Stimulated activated naive B cell treated with anti-CD40 and anti-IgM and Interleukin-4, amounts not matched to agents 10 μg/mL and 1 μg/mL and 100 μg/mL, for 72 hours (primary cell): ENCODE measurements at regions not wholly inside any gene's neighbourhood (a gene's known extent, or its start where the extent isn't known, plus 50 kb on each side); places are given as distances from the start of the nearest gene placed in this dataset.
A peak's percentile ranks its signal among the peaks of the same experiment; 100 is the strongest.
"Not testable (repeated sequence)": the region's sequence is repeated elsewhere in the genome, so short reads cannot be mapped to it uniquely, and the experiment has no call there.

Experiments
- ATAC-seq, 2 donors: fragments of 150-1000 bp; cut with Tn5 transposase; replicated peaks; 2 replicates each; pipeline ENCODE4 v1.10.0; 2021; ENCODE audit warnings: moderate library complexity in 1 of 2
- DNase-seq: peaks from one replicate; pipeline ENCODE4 v3.0.0; 2021
- H3K27ac Mint-ChIP-seq: one replicate; pipeline ENCODE4 v1.8.0; 2022; ENCODE audit warnings: mild to moderate bottlenecking, mixed read lengths
- H3K27me3 Mint-ChIP-seq, 2 donors: one replicate each; pipeline ENCODE4 v1.8.0; 2022; ENCODE audit warnings: mixed read lengths in 2 of 2
- H3K36me3 Mint-ChIP-seq, 2 donors: one replicate each; pipeline ENCODE4 v1.8.0; 2022; ENCODE audit warnings: mixed read lengths in 2 of 2, mild to moderate bottlenecking in 1 of 2
- H3K4me1 Mint-ChIP-seq, 2 donors: one replicate each; pipeline ENCODE4 v1.8.0; 2022; ENCODE audit warnings: mixed read lengths in 2 of 2, mild to moderate bottlenecking in 1 of 2
- H3K4me3 Mint-ChIP-seq, 2 donors: one replicate each; pipeline ENCODE4 v1.8.0; 2022; ENCODE audit warnings: mild to moderate bottlenecking in 2 of 2, mixed read lengths in 2 of 2, moderate library complexity in 1 of 2
- H3K9me3 Mint-ChIP-seq, 2 donors: one replicate each; pipeline ENCODE4 v1.8.0; 2022; ENCODE audit warnings: mixed read lengths in 2 of 2, mild to moderate bottlenecking in 1 of 2

DNA sequence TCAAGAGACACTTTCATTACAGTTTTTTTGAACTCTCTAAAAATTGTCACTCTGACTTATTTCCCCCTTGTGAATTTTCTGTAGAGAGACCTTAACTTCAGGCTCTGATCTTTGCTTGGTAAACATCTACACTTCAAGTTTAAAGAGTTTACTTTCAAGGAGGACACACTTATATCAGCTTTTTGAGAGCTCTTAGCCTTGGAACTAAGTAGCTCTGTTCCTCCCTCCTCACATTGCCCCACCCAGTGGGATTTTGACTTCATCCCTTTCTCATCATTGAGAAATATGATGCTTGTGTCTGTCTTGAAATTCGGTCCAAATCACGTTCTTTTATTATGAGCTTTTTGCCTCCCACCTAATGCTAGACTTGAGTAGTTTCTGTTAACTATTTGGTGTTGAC lies 433.4 kb upstream of the MEIS1 start:
- no peaks in the 10 kb centered on the region for H3K4me1 Mint-ChIP-seq
- no peak overlapping the region for H3K4me3 Mint-ChIP-seq
- no peak for DNase-seq
- peaks cover 0 to 18% of the 10 kb centered on the region in 2 donors for H3K27me3 Mint-ChIP-seq
- no peaks in the 10 kb centered on the region for H3K36me3 Mint-ChIP-seq
- H3K27ac Mint-ChIP-seq, result no peak overlapping the region
- H3K9me3 Mint-ChIP-seq, result no peaks in the 10 kb centered on the region
- no peak for ATAC-seq

DNA sequence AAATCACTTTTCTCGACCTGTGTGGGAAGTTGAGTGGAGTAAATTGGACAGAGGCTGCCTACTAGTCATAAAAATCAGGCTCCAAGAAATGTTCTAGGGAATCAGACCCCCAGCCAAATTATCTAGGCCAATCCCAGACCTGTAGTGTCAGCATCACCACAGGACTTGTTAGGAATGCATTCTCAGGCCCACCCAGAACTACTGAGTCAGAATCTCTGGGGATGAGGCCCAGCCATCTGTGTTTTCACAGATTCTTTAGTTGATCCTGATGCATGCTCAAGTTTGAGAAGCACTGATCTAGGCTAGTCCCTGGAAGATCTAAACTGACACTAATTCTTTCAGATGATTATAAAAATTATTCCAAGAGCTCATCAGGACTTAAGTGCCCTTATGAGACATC lies 434.0 kb upstream of the MEIS1 start:
- H3K27ac Mint-ChIP-seq, result no peak overlapping the region
- no peak for ATAC-seq
- H3K9me3 Mint-ChIP-seq, result no peaks in the 10 kb centered on the region
- H3K27me3 Mint-ChIP-seq, result peaks cover 0 to 18% of the 10 kb centered on the region in 2 donors
- no peaks in the 10 kb centered on the region for H3K36me3 Mint-ChIP-seq
- no peak for DNase-seq
- H3K4me3 Mint-ChIP-seq, result no peak overlapping the region
- no peaks in the 10 kb centered on the region for H3K4me1 Mint-ChIP-seq

DNA sequence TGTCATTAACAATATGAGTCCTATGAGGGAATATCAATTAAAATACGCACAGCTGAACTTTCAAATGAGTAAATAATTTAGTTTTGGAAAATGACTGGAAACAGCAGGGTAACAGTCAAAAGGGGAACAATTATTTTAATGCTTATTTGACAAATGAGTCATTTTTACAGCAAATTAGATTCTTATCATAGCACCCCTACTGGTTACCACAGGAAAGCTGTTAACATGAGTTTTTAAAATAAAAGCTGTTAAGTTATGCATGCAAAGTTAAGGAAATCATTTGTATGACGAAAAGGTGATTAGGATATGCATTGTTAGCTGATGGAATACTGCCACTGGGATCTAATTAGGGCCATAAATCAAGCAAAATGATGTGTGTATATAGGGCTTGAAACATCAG lies 435.1 kb upstream of the MEIS1 start:
- Mint-ChIP-seq H3K36me3 (no peaks in the 10 kb centered on the region), H3K4me3 (no peak overlapping the region), H3K27me3 (peaks cover 0 to 16% of the 10 kb centered on the region in 2 donors), H3K27ac (no peak overlapping the region), H3K4me1 (no peaks in the 10 kb centered on the region), H3K9me3 (no peaks in the 10 kb centered on the region)
- ATAC-seq (no peak), DNase-seq (no peak)

DNA sequence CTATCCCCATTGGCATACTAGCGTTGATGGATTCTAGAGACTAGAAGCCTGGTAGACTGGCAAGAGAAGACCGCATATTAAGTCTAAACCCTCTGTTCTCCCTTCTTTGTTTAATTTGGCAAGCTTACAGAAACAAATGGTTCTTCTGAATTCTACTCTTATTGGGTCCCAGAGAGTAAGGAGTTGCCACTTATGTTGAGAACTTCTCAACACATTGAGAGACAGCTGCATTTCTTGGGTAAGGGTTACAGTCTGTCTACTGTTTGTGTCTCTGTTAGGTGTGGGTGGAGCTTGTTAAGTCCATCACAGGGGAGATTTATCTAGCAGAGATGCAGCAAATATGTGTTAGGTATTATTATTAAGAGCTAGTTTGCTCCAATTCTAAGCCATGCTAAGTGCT lies 435.8 kb upstream of the MEIS1 start:
- Mint-ChIP-seq H3K4me1 (no peaks in the 10 kb centered on the region), H3K27ac (no peak overlapping the region), H3K36me3 (no peaks in the 10 kb centered on the region), H3K9me3 (no peaks in the 10 kb centered on the region), H3K27me3 (peaks cover 0 to 9% of the 10 kb centered on the region in 2 donors), H3K4me3 (no peak overlapping the region)
- ATAC-seq, result no peak
- DNase-seq, result no peak

DNA sequence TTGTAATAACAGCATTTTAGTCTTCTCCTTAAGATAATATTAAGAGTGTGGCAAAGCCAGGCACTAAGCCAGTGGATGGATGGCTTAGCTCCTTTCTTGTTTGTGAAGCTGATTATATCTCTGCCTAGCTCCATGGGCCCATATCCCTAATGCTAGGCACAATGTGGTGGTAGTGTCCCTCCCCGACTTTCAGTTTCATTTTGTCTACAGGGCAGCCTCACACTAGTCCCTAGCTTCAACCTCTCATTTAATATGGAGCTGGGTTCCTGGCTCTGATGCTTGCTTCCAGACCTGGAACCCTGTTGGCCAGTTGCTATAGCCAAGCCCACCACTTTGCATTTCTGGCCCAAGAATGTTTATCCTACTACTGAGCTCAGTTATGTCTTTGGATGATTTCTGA lies 437.0 kb upstream of the MEIS1 start:
- no peaks in the 10 kb centered on the region for H3K27me3 Mint-ChIP-seq
- no peak overlapping the region for H3K27ac Mint-ChIP-seq
- no peaks in the 10 kb centered on the region for H3K9me3 Mint-ChIP-seq
- no peak for ATAC-seq
- no peak for DNase-seq
- no peak overlapping the region for H3K4me3 Mint-ChIP-seq
- no peaks in the 10 kb centered on the region for H3K4me1 Mint-ChIP-seq
- no peaks in the 10 kb centered on the region for H3K36me3 Mint-ChIP-seq

DNA sequence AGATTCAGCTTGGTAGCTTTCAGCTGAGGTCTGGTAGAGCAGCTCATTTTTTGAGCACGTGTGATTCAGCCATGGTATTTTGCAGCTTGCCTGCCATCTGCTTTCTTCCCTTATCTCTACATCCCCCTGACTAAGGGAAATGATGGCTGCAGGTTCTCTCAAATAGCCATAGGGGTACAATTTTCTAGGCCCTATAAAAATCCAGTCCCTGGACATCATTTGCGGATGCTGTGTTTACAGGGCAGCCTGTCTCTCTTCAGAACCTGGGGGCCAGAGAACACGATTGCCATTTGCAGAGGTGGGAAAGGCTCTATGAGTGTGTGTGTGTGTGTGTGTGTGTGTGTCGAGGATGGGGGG lies 442.7 kb upstream of the MEIS1 start:
- Mint-ChIP-seq H3K4me3 (no peak overlapping the region), H3K4me1 (no peaks in the 10 kb centered on the region), H3K27ac (no peak overlapping the region), H3K27me3 (no peaks in the 10 kb centered on the region), H3K9me3 (peaks cover 9 to 16% of the 10 kb centered on the region in 2 donors), H3K36me3 (no peaks in the 10 kb centered on the region)
- no peak for DNase-seq
- ATAC-seq, result no peak

DNA sequence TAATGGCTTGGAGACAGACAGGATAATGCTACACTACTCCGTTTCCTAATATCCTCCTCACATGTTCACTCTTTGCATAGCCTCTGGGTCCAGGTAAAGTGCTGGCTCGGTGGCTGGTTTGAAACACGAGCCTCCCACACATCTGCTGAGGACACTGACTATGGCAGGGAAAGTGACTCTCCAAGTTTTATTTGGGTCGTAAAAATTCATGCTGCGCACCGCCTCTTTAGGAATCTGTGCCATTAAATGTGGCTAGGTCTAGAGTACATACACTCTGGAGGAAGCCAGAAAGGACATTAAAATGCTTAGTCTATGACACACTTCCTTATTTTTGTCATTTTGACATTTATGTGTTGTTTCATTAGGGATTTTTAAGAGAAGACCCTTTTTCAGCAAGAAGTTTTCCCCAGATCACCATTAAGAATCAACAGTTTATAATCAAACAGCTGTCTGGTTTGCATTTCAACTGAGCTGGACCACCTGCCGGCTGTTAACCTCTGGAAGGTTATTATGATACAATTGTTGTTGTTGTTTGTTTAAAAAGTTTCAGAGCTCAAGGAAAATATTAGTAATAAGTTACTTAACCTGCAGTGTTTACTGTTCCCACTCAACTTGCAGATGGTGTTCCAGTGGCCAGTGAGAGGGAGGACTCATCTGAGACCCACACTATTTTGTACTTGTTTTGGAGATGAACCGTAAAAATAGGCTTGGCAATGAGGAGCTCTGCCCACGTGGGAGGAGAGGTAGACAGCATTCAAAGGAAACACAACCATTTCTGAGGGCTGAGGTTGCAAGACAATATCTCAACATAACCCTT lies 443.3 kb upstream of the MEIS1 start:
- DNase-seq (no peak), ATAC-seq (no peak)
- peaks cover 9 to 16% of the 10 kb centered on the region in 2 donors for H3K9me3 Mint-ChIP-seq
- H3K4me3 Mint-ChIP-seq, result no peak overlapping the region
- no peaks in the 10 kb centered on the region for H3K4me1 Mint-ChIP-seq
- no peaks in the 10 kb centered on the region for H3K36me3 Mint-ChIP-seq
- H3K27ac Mint-ChIP-seq, result no peak overlapping the region
- no peaks in the 10 kb centered on the region for H3K27me3 Mint-ChIP-seq

DNA sequence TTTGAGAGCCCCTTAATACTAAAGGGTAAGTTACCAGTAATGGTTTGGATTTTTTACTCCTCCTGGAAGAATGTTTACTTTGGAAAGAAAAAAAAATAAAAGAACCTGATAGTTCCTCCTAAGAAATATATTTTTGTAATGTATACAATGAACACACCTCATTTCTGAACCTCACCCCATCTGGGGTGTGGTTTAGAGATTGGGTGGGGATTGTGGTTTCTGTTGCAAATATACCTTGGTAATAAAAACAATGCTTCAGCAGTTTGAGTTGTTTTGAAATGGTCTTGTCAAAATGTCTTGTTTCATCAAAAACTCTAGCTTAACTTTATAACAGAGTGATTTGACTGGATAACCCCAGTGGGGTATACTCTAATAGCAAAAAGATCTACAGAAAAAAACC lies 448.9 kb upstream of the MEIS1 start:
- Mint-ChIP-seq H3K9me3 (peaks cover 12 to 16% of the 10 kb centered on the region in 2 donors), H3K27me3 (peaks cover 0 to 6% of the 10 kb centered on the region in 2 donors), H3K36me3 (no peaks in the 10 kb centered on the region), H3K4me3 (no peak overlapping the region), H3K27ac (no peak overlapping the region), H3K4me1 (no peaks in the 10 kb centered on the region)
- DNase-seq, result no peak
- ATAC-seq, result no peak

DNA sequence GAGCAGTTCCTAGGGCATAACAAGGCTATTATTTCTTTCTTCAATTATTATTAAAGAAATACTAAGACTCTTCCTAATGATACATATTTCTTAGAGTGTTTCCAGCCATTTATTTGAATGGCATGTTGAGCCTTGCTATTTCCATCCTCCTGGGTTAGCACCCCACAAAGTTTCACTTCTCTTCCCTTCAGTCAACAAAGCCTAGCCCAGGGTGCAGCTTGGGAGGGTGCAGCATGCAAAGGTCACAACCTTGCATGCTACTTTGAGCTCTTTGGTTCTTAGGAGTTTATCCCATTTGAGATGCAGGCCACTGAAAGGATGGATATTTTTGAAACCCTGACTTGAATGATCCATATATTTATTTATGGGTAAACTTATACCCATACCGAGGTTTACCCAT lies 454.4 kb upstream of the MEIS1 start:
- peaks cover 3 to 5% of the 10 kb centered on the region in 2 donors for H3K9me3 Mint-ChIP-seq

DNA sequence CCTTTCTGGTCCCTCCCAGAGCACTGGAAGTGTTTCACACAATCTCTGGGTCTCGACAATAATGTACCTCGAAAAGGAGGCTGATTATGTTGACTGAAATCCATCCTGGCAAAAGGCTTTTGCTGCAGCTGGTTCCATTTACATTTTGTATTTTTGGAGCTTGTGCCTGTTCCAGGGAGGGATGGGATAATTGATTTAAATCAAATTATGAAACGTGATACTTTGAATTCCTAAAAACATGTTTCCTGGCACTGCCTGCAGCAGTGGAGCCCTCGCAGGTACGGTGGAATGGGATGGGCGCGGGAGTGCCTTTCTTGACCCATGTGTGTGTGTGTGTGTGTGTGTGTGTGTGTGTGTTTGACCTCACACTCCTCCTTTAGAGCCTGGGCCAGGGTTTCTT lies 455.5 kb upstream of the MEIS1 start:
- Mint-ChIP-seq H3K27me3 (peaks cover 0 to 5% of the 10 kb centered on the region in 2 donors), H3K27ac (no peak overlapping the region), H3K4me3 (no peak overlapping the region), H3K4me1 (peaks cover 0 to 2% of the 10 kb centered on the region in 2 donors), H3K9me3 (peaks cover 3 to 5% of the 10 kb centered on the region in 2 donors), H3K36me3 (no peaks in the 10 kb centered on the region)
- DNase-seq (no peak), ATAC-seq (no peak)

More for the DNA sequence above, 454.4 kb upstream of the MEIS1 start:
- ATAC-seq (peak; percentile 59 to 72), DNase-seq (no peak)
- no peak overlapping the region for H3K4me3 Mint-ChIP-seq
- H3K36me3 Mint-ChIP-seq, result no peaks in the 10 kb centered on the region
- H3K27me3 Mint-ChIP-seq, result peaks cover 0 to 6% of the 10 kb centered on the region in 2 donors
- peaks cover 0 to 2% of the 10 kb centered on the region in 2 donors for H3K4me1 Mint-ChIP-seq
- no peak overlapping the region for H3K27ac Mint-ChIP-seq

DNA sequence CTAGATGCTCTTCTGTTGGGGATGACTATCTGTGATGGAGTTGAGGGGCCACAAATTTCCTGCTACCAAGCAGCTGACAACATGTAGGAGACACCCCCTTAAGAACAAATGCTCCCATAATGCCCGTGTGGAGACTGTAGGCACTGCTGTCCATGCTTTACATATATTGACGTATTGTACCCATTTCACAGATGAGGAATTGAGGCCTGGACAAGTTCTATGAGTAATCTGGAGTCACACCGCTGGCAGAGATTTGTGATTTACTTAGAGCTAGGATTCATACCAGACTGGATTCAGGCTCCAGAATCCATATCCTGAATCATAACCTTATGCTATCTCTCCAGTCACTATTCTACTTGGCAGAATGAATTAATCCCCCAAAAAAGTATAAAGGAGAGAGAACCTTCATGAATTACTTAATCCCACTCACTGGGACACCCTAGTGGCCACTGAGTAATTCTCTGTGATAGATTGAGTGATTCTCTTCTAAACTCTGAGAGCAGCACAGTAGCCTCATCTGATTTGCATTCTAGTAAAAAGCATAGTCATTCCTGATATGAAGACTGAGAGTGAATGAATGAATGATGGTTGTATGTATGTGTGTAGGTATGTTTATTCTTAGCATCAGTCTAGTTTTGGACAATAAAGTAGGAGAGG lies 460.7 kb upstream of the MEIS1 start:
- no peaks in the 10 kb centered on the region for H3K4me1 Mint-ChIP-seq
- no peaks in the 10 kb centered on the region for H3K36me3 Mint-ChIP-seq
- no peak overlapping the region for H3K27ac Mint-ChIP-seq
- DNase-seq (no peak), ATAC-seq (no peak)
- H3K27me3 Mint-ChIP-seq, result no peaks in the 10 kb centered on the region
- peaks cover 2 to 3% of the 10 kb centered on the region in 2 donors for H3K9me3 Mint-ChIP-seq
- H3K4me3 Mint-ChIP-seq, result no peak overlapping the region

DNA sequence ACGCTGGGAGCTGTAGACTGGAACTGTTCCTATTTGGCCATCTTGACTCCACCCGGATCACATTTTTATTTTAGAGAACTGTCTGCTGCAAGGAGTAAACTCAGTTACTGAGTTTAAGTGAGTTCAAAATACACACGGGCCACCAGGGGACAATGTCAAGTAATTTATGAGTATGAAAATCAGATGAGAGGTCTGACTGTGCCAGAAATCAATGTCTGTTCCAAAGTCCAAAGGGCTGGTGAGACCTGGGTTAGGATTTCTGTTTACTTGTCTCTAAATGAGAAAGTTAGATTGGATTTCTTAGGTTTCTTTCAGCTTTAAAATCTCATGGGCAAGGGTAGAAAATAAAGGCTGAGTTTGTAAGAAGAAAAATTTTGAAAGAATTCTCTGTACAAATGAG lies 465.8 kb upstream of the MEIS1 start:
- Mint-ChIP-seq H3K27me3 (no peaks in the 10 kb centered on the region), H3K9me3 (peaks cover 1 to 4% of the 10 kb centered on the region in 2 donors), H3K27ac (no peak overlapping the region), H3K4me3 (no peak overlapping the region), H3K36me3 (no peaks in the 10 kb centered on the region), H3K4me1 (no peaks in the 10 kb centered on the region)
- ATAC-seq (no peak), DNase-seq (no peak)

DNA sequence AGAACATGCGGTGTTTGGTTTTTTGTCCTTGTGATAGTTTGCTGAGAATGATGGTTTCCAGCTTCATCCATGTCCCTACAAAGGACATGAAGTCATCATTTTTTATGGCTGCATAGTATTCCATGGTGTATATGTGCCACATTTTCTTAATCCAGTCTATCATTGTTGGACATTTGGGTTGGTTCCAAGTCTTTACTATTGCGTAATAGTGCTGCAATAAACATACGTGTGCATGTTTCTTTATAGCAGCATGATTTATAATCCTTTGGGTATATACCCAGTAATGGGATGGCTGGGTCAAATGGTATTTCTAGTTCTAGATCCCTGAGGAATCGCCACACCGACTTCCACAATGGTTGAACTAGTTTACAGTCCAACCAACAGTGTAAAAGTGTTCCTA lies 471.6 kb upstream of the MEIS1 start:
- H3K4me3 Mint-ChIP-seq, H3K27me3 Mint-ChIP-seq, H3K36me3 Mint-ChIP-seq, H3K4me1 Mint-ChIP-seq, H3K27ac Mint-ChIP-seq, H3K9me3 Mint-ChIP-seq, DNase-seq, ATAC-seq: not testable (repeated sequence)

DNA sequence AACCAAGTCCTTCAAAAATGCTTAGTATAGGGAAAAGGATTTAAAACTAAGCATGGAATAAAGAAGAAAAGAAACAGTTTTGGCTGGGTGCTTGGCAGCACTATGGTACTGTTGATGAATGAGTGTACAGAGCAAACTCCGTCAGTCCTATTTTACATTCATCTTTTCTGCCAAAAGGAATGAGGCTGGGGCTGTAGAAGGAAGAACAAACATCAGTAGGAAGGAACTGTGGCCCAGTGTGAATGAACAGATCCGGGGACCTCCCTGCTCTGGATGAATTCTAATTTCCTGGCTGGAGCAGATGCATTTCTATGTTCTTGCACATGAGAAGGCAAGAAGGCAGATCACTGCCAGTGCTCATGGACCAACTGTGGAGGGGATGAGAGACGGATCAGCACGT lies 474.0 kb upstream of the MEIS1 start:
- H3K9me3 Mint-ChIP-seq, result peaks cover 12 to 15% of the 10 kb centered on the region in 2 donors
- no peaks in the 10 kb centered on the region for H3K4me1 Mint-ChIP-seq
- H3K36me3 Mint-ChIP-seq, result no peaks in the 10 kb centered on the region
- H3K27me3 Mint-ChIP-seq, result no peaks in the 10 kb centered on the region
- ATAC-seq (no peak), DNase-seq (no peak)
- no peak overlapping the region for H3K27ac Mint-ChIP-seq
- H3K4me3 Mint-ChIP-seq, result no peak overlapping the region

DNA sequence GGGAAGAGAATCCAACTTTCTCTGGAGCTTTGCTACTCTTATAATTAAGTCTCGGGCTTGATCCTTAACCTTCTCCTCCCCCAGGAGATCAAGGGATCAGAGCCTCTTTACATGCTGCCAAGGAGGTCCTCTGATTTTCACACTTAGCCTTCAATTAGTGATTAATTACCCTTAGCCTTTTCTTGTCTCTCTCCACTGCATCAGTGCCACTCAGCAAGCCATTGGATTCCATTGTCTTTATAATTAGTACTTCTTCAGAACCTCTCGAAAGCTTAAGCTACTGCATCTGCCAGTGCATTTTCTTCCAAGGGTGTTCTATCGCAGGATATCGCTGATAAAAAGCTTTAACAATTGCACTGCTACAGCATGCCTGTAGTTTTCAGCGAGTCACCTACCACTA lies 477.0 kb upstream of the MEIS1 start:
- ATAC-seq, result no peak
- H3K4me3 Mint-ChIP-seq, result no peak overlapping the region
- H3K9me3 Mint-ChIP-seq, result peaks cover 12% of the 10 kb centered on the region in 2 donors
- DNase-seq, result no peak
- H3K27me3 Mint-ChIP-seq, result no peaks in the 10 kb centered on the region
- no peak overlapping the region for H3K27ac Mint-ChIP-seq
- no peaks in the 10 kb centered on the region for H3K36me3 Mint-ChIP-seq
- no peaks in the 10 kb centered on the region for H3K4me1 Mint-ChIP-seq
